GM18520 (cell line): ENCODE measurements at regions not wholly inside any gene's neighbourhood (a gene's known extent, or its start where the extent isn't known, plus 50 kb on each side); places are given as distances from the start of the nearest gene placed in this dataset.

Source experiments
- ATAC-seq: cut with Tn5 transposase; IDR thresholded peaks from one replicate; pipeline ENCODE4 v1.9.1; 2021; ENCODE audit not compliant: unreplicated experiment

GRCh38 chr3:1036207-1036826, 56.5 kb upstream of the CNTN6 start:
- no peak for ATAC-seq

- no peak for ATAC-seq
Measured at GRCh38 chr3:1037631-1038030, 55.2 kb upstream of the CNTN6 start.
